ENCODE measurements at regions not wholly inside any gene's neighbourhood (a gene's known extent, or its start where the extent isn't known, plus 50 kb on each side); places are given as distances from the start of the nearest gene placed in this dataset.
"Not testable (repeated sequence)": the region's sequence is repeated elsewhere in the genome, so short reads cannot be mapped to it uniquely, and the experiment has no call there.

- Histone ChIP-seq H3K9me3 (ENCODE audit: control insufficient read depth in 2 of 2, insufficient read depth in 1 of 2, low read length in 1 of 2) (no peaks in the 10 kb centered on the region), H3K27me3 (ENCODE audit: control insufficient read depth in 2 of 2, insufficient read depth in 1 of 2, low read length in 1 of 2) (no peaks in the 10 kb centered on the region), H3K36me3 (ENCODE audit: control insufficient read depth in 2 of 2, insufficient read depth in 2 of 2, low read length in 1 of 2) (no peaks in the 10 kb centered on the region), H3K27ac (ENCODE audit: low read depth in 1 of 2, low read length in 1 of 2) (no peak overlapping the region), H3K4me3 (ENCODE audit: low read length in 2 of 2) (no peak overlapping the region), H3K4me1 (ENCODE audit: control insufficient read depth in 2 of 2, insufficient read depth in 2 of 2, low read length in 2 of 2) (no peaks in the 10 kb centered on the region)
- WGBS, result 88% methylated on average over 2 of the region's 2 CpGs
- no peak for DNase-seq (ENCODE audit: low read depth in 6 of 9, low spot score in 9 of 9)
Measured at GRCh38 chr3:33977227-33977626, 178.8 kb downstream of the PDCD6IP start.

DNA sequence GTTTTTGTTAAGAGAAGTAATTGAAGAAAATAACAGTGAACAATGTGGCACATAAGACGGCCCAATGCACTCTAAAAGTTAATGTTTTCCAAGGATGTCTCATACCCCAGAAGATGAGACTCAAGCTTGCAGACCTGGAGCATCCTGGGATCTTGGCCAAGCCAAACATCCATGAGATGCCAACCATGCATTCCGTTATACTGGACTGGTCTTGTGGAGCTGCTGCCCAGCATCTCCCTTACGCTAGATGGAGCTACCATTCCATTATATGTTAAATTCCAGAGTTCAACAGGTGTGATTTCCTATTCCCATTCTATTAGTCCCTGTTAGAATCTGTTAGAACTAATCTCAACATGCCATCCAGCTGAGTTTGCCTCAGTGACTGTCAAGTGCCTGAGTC lies 181.8 kb downstream of the PDCD6IP start:
- 79% methylated on average over 3 of the region's 3 CpGs for WGBS
- H3K27me3 ChIP-seq (ENCODE audit: control insufficient read depth in 2 of 2, insufficient read depth in 1 of 2, low read length in 1 of 2), result no peaks in the 10 kb centered on the region
- DNase-seq (ENCODE audit: low read depth in 6 of 9, low spot score in 9 of 9), result no peak
- no peak overlapping the region for H3K4me3 ChIP-seq (ENCODE audit: low read length in 2 of 2)
- no peaks in the 10 kb centered on the region for H3K4me1 ChIP-seq (ENCODE audit: control insufficient read depth in 2 of 2, insufficient read depth in 2 of 2, low read length in 2 of 2)
- H3K27ac ChIP-seq (ENCODE audit: low read depth in 1 of 2, low read length in 1 of 2), result no peak overlapping the region
- H3K9me3 ChIP-seq (ENCODE audit: control insufficient read depth in 2 of 2, insufficient read depth in 1 of 2, low read length in 1 of 2), result no peaks in the 10 kb centered on the region
- no peaks in the 10 kb centered on the region for H3K36me3 ChIP-seq (ENCODE audit: control insufficient read depth in 2 of 2, insufficient read depth in 2 of 2, low read length in 1 of 2)

DNA sequence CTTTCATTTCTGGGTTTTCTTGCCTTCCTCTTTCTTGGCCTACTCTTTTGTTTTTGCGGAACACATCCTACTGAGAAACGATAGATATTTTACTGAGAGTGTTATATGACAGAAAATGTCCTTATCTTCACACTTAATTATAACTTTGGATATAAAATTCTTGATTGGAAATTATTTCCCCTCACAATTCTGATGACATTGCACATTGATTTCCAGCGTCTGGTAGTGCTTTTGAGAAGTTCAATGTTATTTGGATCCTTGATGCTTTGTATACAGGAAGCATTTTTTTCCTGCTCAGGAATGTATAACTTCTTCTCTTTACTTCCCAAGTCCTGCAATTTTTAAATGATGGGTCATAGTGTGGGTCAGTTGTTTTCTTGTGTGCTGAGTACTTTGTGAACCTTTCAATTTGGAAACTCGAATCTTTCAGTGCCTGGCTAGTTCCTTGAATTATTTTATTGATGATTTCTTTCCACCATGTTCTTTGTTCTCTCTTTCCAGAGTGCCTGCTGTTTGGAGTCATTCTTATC lies 183.9 kb downstream of the PDCD6IP start:
- Histone ChIP-seq H3K4me3 (ENCODE audit: low read length in 2 of 2) (no peak overlapping the region), H3K36me3 (ENCODE audit: control insufficient read depth in 2 of 2, insufficient read depth in 2 of 2, low read length in 1 of 2) (no peaks in the 10 kb centered on the region), H3K27ac (ENCODE audit: low read depth in 1 of 2, low read length in 1 of 2) (no peak overlapping the region), H3K9me3 (ENCODE audit: control insufficient read depth in 2 of 2, insufficient read depth in 1 of 2, low read length in 1 of 2) (no peaks in the 10 kb centered on the region), H3K4me1 (ENCODE audit: control insufficient read depth in 2 of 2, insufficient read depth in 2 of 2, low read length in 2 of 2) (no peaks in the 10 kb centered on the region), H3K27me3 (ENCODE audit: control insufficient read depth in 2 of 2, insufficient read depth in 1 of 2, low read length in 1 of 2) (no peaks in the 10 kb centered on the region)
- no peak for DNase-seq (ENCODE audit: low read depth in 6 of 9, low spot score in 9 of 9)
- 96% methylated on average over 4 of the region's 4 CpGs for WGBS

DNA sequence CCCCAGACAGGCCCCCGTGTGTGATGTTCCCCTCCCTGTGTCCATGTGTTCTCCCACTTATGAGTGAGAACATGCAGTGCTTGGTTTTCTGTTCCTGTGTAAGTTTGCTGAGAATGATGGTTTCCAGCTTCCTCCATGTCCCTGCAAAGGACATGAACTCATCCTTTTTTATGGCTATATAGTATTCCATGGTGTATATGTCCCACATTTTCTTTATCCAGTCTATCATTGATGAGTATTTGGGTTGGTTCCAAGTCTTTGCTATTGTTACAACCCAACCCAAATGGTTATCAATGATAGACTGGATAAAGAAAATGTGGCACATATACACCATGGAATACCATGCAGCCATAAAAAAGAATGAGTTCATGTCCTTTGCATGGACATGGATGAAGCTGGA lies 184.5 kb downstream of the PDCD6IP start:
- H3K27me3 ChIP-seq (ENCODE audit: control insufficient read depth in 2 of 2, insufficient read depth in 1 of 2, low read length in 1 of 2); H3K27ac ChIP-seq (ENCODE audit: low read depth in 1 of 2, low read length in 1 of 2); H3K4me3 ChIP-seq (ENCODE audit: low read length in 2 of 2); DNase-seq (ENCODE audit: low read depth in 6 of 9, low spot score in 9 of 9); H3K4me1 ChIP-seq (ENCODE audit: control insufficient read depth in 2 of 2, insufficient read depth in 2 of 2, low read length in 2 of 2); H3K36me3 ChIP-seq (ENCODE audit: control insufficient read depth in 2 of 2, insufficient read depth in 2 of 2, low read length in 1 of 2); H3K9me3 ChIP-seq (ENCODE audit: control insufficient read depth in 2 of 2, insufficient read depth in 1 of 2, low read length in 1 of 2): not testable (repeated sequence)
- WGBS, result 98% methylated on average over 1 of the region's 1 CpG

GRCh38 chr3:33989229-33989628 lies 190.8 kb downstream of the PDCD6IP start:
- Histone ChIP-seq H3K4me1 (ENCODE audit: control insufficient read depth in 2 of 2, insufficient read depth in 2 of 2, low read length in 2 of 2) (peaks cover 3 to 9% of the 10 kb centered on the region in 2 donors), H3K36me3 (ENCODE audit: control insufficient read depth in 2 of 2, insufficient read depth in 2 of 2, low read length in 1 of 2) (no peaks in the 10 kb centered on the region), H3K4me3 (ENCODE audit: low read length in 2 of 2) (no peak overlapping the region), H3K27me3 (ENCODE audit: control insufficient read depth in 2 of 2, insufficient read depth in 1 of 2, low read length in 1 of 2) (peaks cover 0 to 2% of the 10 kb centered on the region in 2 donors), H3K9me3 (ENCODE audit: control insufficient read depth in 2 of 2, insufficient read depth in 1 of 2, low read length in 1 of 2) (no peaks in the 10 kb centered on the region), H3K27ac (ENCODE audit: low read depth in 1 of 2, low read length in 1 of 2) (no peak overlapping the region)
- peak in 6 of 9 donors; percentile 4 to 53 (median 20) for DNase-seq (ENCODE audit: low read depth in 6 of 9, low spot score in 9 of 9)
- 83% methylated on average over 6 of the region's 6 CpGs for WGBS

DNA sequence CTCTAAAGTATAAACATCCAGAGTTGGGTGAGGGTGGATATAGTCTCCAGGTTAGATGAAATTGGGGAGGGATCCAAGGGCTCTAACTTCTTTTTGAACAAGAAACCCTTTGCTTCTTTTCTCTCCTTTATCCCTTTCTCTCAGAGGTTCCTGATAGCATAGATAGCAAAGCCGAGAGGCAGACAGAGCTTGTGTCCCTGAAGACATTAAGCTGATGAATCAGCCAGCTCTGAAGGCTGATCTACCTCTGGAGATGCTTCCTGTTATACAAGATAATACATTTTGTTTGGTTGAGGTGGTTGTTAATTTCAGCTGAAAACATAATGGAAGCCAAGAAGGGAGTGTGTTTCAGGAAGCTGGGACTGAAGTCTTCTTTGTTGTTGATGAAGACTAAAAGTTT lies 193.2 kb downstream of the PDCD6IP start:
- no peak for DNase-seq (ENCODE audit: low read depth in 6 of 9, low spot score in 9 of 9)
- Histone ChIP-seq H3K9me3 (ENCODE audit: control insufficient read depth in 2 of 2, insufficient read depth in 1 of 2, low read length in 1 of 2) (peaks cover 2 to 8% of the 10 kb centered on the region in 2 donors), H3K27ac (ENCODE audit: low read depth in 1 of 2, low read length in 1 of 2) (no peak overlapping the region), H3K27me3 (ENCODE audit: control insufficient read depth in 2 of 2, insufficient read depth in 1 of 2, low read length in 1 of 2) (peaks cover 0 to 2% of the 10 kb centered on the region in 2 donors), H3K4me1 (ENCODE audit: control insufficient read depth in 2 of 2, insufficient read depth in 2 of 2, low read length in 2 of 2) (peaks cover 3 to 9% of the 10 kb centered on the region in 2 donors), H3K36me3 (ENCODE audit: control insufficient read depth in 2 of 2, insufficient read depth in 2 of 2, low read length in 1 of 2) (no peaks in the 10 kb centered on the region), H3K4me3 (ENCODE audit: low read length in 2 of 2) (no peak overlapping the region)
- 95% methylated on average over 1 of the region's 1 CpG for WGBS

- Histone ChIP-seq H3K4me1 (ENCODE audit: control insufficient read depth in 2 of 2, insufficient read depth in 2 of 2, low read length in 2 of 2) (peaks cover 3 to 9% of the 10 kb centered on the region in 2 donors), H3K27ac (ENCODE audit: low read depth in 1 of 2, low read length in 1 of 2) (no peak overlapping the region), H3K9me3 (ENCODE audit: control insufficient read depth in 2 of 2, insufficient read depth in 1 of 2, low read length in 1 of 2) (peaks cover 2 to 8% of the 10 kb centered on the region in 2 donors), H3K27me3 (ENCODE audit: control insufficient read depth in 2 of 2, insufficient read depth in 1 of 2, low read length in 1 of 2) (peaks cover 0 to 1% of the 10 kb centered on the region in 2 donors), H3K4me3 (ENCODE audit: low read length in 2 of 2) (no peak overlapping the region), H3K36me3 (ENCODE audit: control insufficient read depth in 2 of 2, insufficient read depth in 2 of 2, low read length in 1 of 2) (no peaks in the 10 kb centered on the region)
- DNase-seq (ENCODE audit: low read depth in 6 of 9, low spot score in 9 of 9), result no peak
- 96% methylated on average over 1 of the region's 1 CpG for whole genome bisulfite sequencing
Measured at GRCh38 chr3:33993631-33994030, 195.2 kb downstream of the PDCD6IP start.

DNA sequence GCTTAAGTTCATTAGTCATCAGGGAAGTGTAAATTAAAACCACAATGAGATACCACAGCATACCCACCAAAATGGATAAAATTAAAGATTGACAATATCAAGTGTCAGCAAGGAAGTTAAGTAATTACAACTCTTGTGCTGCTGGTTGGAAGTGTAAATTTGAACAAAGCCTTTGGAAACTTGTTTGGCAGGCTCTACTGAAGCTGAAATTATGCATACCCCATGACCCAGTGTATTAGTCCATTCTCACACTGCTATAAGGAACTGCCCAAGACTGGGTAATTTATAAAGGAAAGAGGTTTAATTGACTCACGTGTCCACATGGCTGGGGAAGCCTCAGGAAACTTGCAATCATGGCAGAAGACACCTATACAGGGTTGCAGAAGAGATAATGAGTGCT lies 196.1 kb downstream of the PDCD6IP start:
- no peaks in the 10 kb centered on the region for H3K36me3 ChIP-seq (ENCODE audit: control insufficient read depth in 2 of 2, insufficient read depth in 2 of 2, low read length in 1 of 2)
- 0% methylated on average over 1 of the region's 1 CpG for WGBS
- H3K27me3 ChIP-seq (ENCODE audit: control insufficient read depth in 2 of 2, insufficient read depth in 1 of 2, low read length in 1 of 2), result no peaks in the 10 kb centered on the region
- no peak overlapping the region for H3K27ac ChIP-seq (ENCODE audit: low read depth in 1 of 2, low read length in 1 of 2)
- no peak for DNase-seq (ENCODE audit: low read depth in 6 of 9, low spot score in 9 of 9)
- H3K4me3 ChIP-seq (ENCODE audit: low read length in 2 of 2), result no peak overlapping the region
- peaks cover 0 to under 1% of the 10 kb centered on the region in 2 donors for H3K4me1 ChIP-seq (ENCODE audit: control insufficient read depth in 2 of 2, insufficient read depth in 2 of 2, low read length in 2 of 2)
- H3K9me3 ChIP-seq (ENCODE audit: control insufficient read depth in 2 of 2, insufficient read depth in 1 of 2, low read length in 1 of 2), result peaks cover 2 to 8% of the 10 kb centered on the region in 2 donors

DNA sequence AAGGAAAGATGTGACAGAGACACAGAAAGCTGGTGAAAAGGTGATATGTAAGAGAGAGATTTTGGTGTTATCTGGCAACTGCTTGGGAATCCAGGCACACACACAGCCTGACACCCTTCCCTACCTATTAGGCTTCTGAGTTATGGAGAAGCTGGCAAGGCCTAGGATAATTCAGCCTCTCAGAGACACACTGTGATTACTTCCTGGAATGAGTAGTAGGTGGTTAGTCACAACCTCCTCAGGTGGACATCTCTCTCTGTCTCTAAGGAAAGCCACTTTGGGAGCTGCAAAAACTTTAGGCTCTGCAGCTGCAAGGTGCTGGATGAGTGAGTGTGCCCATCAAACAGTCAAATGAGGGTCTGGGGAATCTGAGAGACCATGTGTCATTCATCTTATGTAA lies 201.9 kb downstream of the PDCD6IP start:
- H3K27me3 ChIP-seq (ENCODE audit: control insufficient read depth in 2 of 2, insufficient read depth in 1 of 2, low read length in 1 of 2), result no peaks in the 10 kb centered on the region
- no peak for DNase-seq (ENCODE audit: low read depth in 6 of 9, low spot score in 9 of 9)

GRCh38 chr3:34001022-34001421 lies 202.6 kb downstream of the PDCD6IP start:
- no peaks in the 10 kb centered on the region for H3K36me3 ChIP-seq (ENCODE audit: control insufficient read depth in 2 of 2, insufficient read depth in 2 of 2, low read length in 1 of 2)
- no peaks in the 10 kb centered on the region for H3K27me3 ChIP-seq (ENCODE audit: control insufficient read depth in 2 of 2, insufficient read depth in 1 of 2, low read length in 1 of 2)
- no peak overlapping the region for H3K4me3 ChIP-seq (ENCODE audit: low read length in 2 of 2)
- no peak for DNase-seq (ENCODE audit: low read depth in 6 of 9, low spot score in 9 of 9)
- no peaks in the 10 kb centered on the region for H3K4me1 ChIP-seq (ENCODE audit: control insufficient read depth in 2 of 2, insufficient read depth in 2 of 2, low read length in 2 of 2)
- peaks cover 0 to under 1% of the 10 kb centered on the region in 2 donors for H3K9me3 ChIP-seq (ENCODE audit: control insufficient read depth in 2 of 2, insufficient read depth in 1 of 2, low read length in 1 of 2)
- WGBS, result 92% methylated on average over 3 of the region's 3 CpGs
- H3K27ac ChIP-seq (ENCODE audit: low read depth in 1 of 2, low read length in 1 of 2), result no peak overlapping the region

More for the DNA sequence above, 201.9 kb downstream of the PDCD6IP start:
- Histone ChIP-seq H3K27ac (ENCODE audit: low read depth in 1 of 2, low read length in 1 of 2) (no peak overlapping the region), H3K4me1 (ENCODE audit: control insufficient read depth in 2 of 2, insufficient read depth in 2 of 2, low read length in 2 of 2) (no peaks in the 10 kb centered on the region), H3K4me3 (ENCODE audit: low read length in 2 of 2) (no peak overlapping the region), H3K36me3 (ENCODE audit: control insufficient read depth in 2 of 2, insufficient read depth in 2 of 2, low read length in 1 of 2) (no peaks in the 10 kb centered on the region), H3K9me3 (ENCODE audit: control insufficient read depth in 2 of 2, insufficient read depth in 1 of 2, low read length in 1 of 2) (peaks cover 2 to 7% of the 10 kb centered on the region in 2 donors)
